Anterior cingulate cortex (tissue), 58 donors: ENCODE measurements at regions not wholly inside any gene's neighbourhood (a gene's known extent, or its start where the extent isn't known, plus 50 kb on each side); places are given as distances from the start of the nearest gene placed in this dataset.

Source experiments
- DNase-seq, 58 donors: peaks; one replicate each; lab custom pipeline; 2025; lab: John Stamatoyannopoulos, UW

DNA sequence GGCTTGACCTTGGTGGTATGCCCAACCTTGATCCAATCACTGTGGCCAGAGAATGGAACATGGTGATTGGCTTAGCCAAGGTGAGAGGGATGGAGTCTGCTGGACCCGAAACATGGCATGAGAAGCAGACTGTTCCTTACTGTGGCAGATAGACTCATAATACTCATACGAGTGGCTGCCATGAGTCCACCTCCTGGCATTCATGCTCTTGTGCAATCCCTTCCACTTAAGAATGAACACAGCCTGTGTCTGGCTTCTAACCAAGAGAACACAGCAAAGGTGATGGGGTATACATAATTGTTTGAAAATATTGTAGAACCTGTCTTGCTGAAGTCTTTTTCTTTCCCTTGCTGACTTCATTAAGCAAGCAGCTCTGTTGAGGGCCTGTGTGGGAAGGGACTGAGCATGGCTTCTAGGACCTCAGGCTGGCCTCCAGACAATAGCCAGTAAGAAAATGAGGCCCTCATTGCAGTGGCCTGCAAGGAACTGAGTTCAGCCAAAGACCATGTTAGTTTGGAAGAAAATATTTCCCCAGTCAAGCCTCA lies 85.9 kb downstream of the ZNF281 start:
- DNase-seq, result no peak

DNA sequence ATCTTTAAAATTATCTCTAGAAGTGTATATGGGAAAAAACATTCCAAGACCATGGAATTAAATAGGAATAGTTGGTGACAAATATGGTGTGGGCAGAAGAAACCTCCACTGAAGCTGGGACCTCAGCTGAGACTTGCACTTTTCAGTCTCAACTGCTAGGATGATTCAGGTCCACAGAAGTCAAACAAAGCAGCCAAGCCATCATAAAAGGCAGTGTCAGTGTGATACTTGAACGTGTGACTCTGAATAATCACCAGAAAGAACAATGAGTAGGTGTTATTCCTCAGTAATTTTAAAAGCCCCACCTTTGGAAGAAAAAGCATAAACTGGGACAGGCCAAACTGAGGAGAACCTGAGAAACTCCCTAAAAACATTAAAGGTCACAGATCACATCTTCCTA lies 90.7 kb downstream of the ZNF281 start:
- DNase-seq, result no peak

DNA sequence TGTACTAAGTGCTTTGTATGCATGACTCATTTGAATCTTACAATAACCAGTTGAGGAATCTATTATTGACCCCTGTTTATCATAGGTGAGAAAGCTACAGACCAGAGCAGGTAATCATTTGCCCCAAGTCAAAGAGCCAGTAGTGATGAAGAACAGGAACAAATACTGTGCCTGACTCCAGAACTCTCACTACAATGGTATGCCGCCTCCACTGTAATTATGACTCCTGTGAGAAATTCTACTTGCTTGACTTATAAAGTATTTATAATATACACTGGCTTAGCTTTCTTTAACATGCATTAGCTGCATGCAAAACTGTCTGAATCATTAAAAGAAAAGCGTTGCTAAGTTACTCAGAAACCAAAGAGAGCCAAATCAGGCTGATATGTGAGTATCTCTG lies 92.6 kb downstream of the ZNF281 start:
- DNase-seq, result peak in 1 of 58 donors; percentile 12

DNA sequence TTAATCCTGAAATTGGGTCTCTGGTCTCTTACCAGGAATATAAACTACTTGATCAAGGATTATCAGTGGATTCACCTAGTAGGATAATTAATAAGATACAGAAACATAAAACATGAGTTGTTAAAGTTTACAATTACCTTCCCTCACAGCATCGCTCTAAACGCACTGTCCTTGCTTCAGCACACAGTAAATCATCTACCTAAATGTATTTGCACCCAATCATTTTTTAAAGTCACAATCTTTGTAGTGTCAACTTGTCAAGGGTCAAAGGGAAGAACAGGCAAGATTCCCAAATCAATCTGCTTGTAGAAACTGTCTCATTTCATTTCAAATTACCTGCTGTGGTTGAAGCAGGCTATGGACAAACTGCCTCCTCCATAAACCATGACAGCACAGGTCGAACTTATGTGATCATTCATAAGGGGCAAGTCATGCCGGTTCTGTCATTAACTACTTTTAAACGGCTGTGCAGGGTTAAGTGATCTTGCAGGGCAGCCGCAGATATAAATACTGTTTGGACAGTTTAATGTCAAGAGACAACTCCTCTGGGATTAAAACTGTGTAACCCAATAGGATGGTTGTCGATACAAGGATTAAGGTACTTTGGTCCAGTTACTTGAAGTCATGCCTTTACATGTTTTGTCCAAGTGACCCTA lies 93.6 kb downstream of the ZNF281 start:
- no peak for DNase-seq

DNA sequence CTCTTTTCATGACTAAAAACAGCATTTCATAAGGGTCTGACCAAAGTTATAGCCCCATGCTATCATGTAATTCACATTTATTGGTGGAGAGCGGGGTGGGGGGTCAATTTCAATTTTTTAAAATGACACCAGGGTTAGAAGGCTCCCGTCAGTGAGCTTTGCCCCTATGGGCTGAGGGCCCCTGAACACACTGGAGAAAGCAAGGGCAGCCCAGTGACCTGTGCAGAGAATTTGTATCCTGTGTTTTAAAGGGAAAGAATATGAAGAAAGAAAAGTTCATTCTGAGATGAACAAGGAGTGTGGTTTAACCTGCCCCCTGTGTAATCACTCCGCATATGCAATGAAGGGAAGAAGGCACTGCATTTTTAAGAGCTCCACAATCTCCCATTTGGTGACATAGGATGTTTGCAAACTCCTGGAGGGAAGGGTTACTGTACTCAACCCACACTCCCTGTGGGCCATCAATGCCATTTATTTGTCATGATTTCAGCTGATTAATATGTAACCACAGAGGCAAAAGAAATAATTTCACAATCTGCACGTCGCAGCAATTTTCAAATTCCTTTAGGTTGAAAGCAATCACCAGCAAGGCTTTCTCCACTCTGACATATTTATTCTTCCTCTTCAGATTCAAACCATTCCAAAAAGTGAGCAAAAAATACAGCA lies 95.6 kb downstream of the ZNF281 start:
- DNase-seq, result no peak

DNA sequence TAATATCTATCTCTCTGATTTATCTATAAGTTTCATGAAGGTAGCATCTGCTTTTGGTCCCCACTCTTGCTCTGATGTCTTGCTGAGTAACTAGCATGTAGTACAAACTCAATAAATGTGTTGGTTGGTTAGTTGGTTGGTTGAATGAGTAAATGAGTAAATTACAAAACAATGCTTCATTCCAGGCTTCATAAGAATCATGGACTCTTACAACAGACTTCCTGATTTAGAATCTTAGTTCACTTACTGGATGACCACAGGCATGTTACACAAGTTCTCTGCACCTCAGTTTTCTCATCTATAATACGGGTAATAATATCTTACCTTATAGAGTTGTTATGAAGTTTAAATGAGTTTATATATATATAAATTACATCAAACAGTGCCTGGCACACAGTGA lies 98.6 kb downstream of the ZNF281 start:
- no peak for DNase-seq

DNA sequence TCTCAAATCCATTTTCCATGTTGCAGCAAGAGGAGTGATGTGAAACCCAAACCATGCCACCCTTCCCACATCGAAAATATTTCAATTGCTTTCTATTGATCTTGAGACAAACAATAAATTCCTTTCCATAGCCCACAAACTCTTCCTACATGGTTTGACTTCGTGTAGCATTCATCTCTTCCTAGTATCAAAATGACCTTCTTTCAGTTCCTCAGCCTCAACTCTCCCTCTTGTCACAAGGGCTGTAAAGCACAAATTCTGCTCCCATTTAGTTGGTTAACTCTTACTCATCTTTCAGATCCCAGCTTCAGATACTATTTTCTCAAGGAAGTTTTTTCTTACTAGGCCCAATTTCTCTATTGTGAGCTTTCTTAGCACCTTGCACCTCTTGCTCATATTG lies 99.0 kb downstream of the ZNF281 start:
- DNase-seq, result no peak

DNA sequence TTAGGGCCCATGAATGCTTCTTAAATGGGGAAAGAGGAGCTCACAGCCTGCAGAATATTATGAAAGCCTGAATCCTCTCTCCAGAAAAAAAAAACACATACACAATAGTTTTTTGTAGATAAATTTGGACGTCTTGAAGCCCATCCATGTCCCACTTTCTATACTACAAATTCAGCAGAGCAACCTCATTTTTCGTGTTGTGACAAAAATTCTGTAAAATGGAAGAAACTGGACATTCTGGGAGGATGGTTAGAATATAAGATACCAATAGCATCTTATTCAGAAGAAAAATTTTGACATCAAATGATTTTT lies 102.1 kb downstream of the ZNF281 start:
- no peak for DNase-seq

DNA sequence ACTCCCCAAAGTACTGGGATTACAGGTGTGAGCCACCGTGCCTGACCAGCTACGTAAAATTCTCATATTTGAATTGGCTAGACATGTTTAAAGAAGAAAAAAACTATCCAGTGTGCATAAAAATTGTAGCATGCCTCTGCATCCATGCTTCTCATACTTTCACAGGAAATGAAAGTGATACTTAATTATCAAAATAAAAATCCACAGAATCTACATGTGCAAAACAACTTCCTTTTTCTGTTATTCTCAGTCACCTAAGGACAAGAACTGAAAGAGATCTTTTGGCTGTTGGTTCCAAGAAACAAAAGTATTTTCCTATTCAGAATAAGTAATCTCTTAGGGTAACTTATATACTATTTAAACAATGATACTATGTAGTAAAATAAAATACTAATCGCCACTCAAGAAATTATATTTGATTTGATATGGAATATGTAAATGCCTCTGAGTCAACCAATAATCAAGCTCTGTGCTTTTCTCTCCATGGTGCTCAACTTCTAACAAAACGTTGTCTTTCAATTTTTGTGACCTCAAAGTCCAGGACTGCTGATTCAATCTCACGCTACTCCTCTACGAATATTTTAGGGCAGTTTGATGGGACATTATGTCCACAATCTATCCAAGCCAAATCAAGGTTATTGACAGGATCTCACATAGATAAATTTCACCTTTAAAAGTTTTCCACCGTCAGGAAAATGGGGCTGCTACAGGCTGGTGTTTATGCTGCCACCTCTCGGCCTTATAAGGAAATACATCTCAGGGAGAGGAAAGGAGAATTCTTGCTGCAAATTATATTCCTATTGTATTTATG lies 102.7 kb downstream of the ZNF281 start:
- DNase-seq, result no peak

DNA sequence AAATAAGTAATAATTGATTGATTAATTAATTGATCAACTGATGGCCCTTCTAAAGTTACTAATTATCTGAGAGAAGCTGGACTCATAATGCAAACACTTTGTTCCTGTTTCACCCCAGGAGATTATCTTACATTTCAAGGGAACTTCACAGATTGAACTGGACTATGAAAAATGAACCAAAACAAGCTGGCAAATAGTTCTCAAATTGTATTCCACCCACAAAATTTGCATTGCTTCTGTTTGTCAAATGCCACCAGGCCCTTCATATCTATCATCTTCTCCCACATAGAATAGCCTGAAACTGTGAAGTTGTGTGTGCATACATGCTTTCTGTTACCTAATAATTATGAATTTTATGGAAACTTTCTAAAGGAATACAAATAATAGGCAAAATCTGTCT lies 104.0 kb downstream of the ZNF281 start:
- DNase-seq, result no peak

DNA sequence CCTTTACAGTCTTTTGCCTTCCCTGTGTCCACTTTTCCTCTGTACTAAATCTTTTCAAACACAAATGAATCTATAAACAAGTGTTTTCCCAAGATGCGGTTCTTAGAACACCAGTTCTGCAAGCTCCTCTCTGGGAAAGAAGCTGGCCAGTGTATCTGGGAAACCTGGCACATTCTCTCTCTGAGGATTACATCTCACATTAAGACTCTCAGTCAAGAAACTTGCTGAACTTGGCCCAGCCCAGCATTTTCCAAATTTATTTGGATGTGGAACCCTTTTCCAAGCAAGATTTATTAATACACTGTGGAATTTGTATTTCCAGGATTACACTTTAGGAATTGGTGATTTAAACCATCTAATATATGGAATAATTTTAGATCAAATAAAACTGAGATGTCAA lies 105.7 kb downstream of the ZNF281 start:
- no peak for DNase-seq

DNA sequence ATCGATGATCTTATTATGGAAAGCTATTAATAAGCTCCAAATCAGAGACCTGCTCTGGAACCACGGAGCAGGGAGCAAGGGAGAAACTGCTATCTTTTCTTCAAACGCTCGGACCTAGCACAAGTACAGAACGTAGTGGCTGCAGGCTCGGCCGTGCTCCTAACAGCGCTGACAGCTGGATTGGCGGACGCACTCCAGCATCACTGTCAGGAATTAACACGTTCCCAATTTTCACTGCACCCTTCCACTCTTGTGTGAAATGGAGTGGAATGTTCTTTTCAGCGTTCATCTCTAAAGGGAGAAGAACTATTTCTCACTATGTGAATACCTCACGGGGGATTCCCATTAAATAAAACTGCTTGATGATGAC lies 106.9 kb downstream of the ZNF281 start:
- peak in 43 of 58 donors; percentile 3 to 70 (median 30) for DNase-seq

DNA sequence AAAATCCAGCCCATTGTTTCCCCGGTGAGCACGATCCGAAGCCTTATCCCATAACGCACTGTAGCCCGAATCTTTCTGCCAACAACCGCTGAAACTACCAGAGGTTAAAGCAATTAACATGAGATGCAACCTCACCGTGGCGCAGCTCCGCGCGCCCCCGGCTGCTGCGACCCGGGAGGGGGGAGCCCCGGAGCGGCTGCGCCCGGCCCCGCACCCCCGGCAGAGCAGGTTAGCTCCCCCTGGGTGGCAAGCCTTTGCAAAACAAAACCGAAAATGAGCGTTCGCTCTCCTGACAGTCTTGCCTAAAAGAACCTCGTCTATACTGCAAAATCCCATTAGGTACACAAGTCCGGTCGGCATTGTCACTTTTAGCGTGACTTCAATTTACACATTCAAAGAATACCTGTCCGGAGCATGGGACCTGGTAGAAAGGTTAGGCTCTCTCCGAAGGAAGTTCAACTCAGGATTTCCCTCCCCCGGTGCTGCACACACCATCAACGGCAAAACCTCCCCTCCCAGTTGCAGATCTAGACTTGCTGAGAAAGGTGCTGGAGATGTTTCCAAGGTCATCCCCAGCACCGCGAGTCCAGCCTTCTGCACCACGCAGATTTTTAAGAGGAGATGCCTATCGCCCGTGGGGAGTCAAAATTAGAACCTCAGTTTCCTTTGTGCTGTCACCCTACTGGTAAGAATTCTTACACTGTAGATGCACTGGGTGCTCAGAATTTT lies 107.5 kb downstream of the ZNF281 start:
- DNase-seq, result peak in 39 of 58 donors; percentile 3 to 71 (median 38)

DNA sequence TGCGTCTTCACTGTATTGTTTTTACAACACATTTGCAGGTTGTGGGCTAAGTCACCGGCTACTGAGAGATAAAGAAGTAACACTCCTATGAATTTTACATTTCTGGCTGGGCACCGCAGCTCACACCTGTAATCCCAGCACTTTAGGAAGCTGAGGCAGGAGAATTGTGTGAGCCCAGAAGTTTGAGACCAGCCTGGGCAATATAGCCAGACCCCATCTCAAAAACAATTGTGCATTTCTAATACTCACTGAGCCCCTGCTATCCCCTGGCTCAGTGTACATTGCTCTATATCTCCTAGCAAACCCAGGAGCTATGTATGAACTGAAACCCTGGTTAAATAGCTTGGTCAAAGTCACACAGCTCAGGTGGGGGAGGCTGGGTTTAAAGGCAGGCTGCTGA lies 108.7 kb downstream of the ZNF281 start:
- DNase-seq, result no peak

DNA sequence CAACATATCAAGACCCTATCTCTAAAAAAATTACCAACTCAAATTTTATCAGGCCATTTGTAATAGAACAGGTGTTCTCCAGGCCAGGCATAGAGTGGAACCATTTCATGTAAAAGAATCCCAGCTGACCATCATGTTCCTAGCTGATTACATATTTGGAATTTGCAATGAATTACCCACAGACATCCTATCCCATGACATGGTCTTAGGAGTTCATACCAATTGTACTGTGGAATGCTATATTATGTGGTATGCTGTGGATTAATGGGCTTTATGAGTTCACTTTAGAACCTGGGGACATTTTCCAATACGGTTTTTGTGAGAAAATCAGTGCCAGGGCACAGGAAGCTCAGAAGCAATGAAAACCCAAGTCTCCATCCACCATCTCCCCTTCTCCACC lies 110.3 kb downstream of the ZNF281 start:
- DNase-seq, result no peak

DNA sequence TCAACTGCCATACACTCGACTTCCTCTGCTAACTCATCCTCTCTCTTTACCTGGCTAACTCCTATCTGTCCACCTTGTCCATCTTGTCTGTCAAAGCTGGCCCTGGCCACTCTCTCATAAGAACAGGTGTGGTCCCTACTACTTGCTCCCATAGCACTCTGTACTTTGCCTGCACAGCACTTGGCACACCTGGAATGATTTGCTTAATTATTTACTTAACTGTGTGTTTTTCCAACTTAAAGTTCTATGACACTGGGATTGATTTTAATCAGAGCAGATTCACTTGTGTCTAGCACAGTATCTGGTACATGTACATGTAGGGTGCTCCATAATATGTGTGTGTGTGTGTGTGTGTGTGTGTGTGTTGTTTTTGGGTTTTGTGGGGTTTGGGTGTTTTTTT lies 111.6 kb downstream of the ZNF281 start:
- DNase-seq, result no peak

DNA sequence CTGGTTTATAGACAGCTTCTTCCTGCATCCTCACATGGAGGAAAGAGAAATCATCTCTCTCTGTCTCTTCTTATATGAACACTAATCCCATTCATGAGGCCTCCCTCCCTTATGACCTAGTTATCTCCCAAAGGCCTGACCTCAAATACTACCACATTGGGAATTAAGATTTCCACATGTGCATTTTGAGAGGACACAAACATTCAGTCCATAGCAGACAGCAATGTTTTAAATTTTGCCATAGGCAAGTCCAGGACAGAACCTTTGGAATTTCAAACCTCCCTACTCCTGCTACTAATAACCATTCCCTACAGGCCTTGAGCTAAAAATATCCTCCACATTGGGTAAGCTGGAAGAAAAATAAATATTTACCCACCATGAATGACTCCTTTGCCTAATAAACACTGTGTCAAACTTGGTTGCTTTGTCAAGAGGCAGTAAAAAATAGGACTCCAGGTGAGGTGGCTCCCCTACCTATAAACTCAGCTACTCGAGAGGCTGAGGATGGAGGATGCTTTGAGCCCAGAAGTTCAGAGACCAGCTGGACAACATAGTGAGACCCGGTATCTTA lies 113.7 kb downstream of the ZNF281 start:
- DNase-seq, result no peak

DNA sequence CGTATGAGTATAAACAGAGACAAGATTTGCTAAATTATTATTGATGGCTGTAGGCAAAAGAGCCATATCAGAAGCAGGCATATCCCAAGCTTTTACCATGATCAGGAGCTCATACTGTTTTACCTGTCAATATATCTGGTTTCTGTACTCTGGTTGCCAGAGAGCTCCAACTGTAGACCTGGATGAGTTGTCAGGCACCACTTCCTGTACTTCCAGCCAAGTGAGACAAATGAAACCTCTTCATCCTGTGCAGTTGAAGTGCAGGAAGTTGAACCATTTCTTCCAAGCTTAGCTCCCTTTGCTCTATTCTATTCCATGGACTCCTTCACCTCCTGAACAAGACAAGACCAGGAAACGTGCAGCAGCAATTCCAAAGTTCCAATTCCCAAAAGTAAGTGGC lies 115.6 kb downstream of the ZNF281 start:
- no peak for DNase-seq

DNA sequence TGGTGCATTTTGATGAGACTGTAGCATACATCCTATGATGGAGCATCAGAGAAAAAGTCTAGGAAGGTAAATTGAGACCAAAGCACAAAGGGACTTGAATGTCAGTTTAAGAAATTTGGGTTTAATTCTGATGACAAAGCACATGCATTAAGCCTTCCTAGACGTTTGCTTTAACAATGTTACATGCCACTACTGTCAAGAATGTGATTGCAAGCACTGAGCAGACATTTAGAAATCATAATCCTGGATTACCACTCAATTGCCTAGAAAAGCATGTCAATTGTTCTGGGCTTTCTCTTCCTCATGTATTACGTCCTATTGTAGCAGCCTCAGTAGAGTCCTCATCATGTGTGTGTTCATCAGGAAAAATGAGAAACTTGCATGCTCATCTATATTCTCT lies 117.1 kb downstream of the ZNF281 start:
- no peak for DNase-seq

DNA sequence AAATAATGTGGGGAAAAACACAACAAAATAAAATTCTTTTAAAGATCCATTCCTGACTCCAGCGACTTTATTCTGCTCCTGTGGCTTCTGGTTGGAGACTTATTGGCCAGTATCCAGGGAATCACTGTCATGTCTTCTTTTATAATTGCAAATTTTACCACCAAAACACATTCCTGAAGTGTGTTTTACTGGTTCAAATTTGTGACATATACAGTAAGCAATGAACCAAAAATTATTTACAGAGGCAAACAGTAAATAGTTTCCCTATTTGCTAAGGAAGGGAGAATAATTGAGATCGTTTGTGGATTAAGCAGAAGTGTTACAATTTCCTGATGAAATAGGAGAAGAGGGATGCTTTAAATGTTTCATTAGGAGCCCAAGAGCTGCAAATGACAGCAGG lies 118.7 kb downstream of the ZNF281 start:
- DNase-seq, result no peak
